NCI-H345 (cell line): ENCODE measurements at regions not wholly inside any gene's neighbourhood (a gene's known extent, or its start where the extent isn't known, plus 50 kb on each side); places are given as distances from the start of the nearest gene placed in this dataset.

Experiments used
- DNase-seq: peaks from one replicate; lab custom pipeline; 2025; lab: John Stamatoyannopoulos, UW

GRCh38 chr2:173589604-173590275 is 235.1 kb downstream of the CDCA7 start:
- DNase-seq = peak; percentile 77

- DNase-seq = peak; percentile 94
Measured at GRCh38 chr2:173590276-173590861, 235.7 kb downstream of the CDCA7 start.

GRCh38 chr2:173593109-173593508 is 238.4 kb downstream of the CDCA7 start:
- DNase-seq = no peak

- no peak for DNase-seq
Measured at GRCh38 chr2:173596244-173596643, 241.6 kb downstream of the CDCA7 start.

GRCh38 chr2:173598525-173598924 is 243.9 kb downstream of the CDCA7 start:
- no peak for DNase-seq

DNA sequence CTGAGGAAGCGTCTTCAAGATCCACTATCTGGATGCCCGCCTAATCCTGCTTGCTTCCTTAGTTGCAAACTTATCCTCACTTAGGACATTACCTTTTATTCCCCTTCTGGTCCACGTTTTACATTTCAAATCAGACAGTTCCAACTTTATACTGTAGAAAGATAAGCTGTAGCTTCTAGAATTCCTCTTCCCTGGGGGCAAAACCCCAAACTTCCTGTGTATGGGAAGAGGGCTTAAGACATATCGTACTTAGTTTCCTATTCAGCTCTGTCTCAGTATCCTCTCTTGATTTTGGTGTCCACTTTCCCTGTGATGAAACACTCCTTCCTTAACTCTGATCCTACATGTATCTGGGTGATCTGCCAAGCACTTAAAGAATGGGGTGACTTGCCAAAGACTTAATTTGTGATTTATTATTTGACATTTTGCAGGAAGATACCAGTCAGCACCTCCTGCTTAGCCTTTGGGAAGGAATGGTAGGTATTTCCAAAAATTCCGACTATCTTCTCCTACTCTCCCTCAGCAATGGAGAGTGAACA is 245.2 kb downstream of the CDCA7 start:
- DNase-seq = no peak

DNA sequence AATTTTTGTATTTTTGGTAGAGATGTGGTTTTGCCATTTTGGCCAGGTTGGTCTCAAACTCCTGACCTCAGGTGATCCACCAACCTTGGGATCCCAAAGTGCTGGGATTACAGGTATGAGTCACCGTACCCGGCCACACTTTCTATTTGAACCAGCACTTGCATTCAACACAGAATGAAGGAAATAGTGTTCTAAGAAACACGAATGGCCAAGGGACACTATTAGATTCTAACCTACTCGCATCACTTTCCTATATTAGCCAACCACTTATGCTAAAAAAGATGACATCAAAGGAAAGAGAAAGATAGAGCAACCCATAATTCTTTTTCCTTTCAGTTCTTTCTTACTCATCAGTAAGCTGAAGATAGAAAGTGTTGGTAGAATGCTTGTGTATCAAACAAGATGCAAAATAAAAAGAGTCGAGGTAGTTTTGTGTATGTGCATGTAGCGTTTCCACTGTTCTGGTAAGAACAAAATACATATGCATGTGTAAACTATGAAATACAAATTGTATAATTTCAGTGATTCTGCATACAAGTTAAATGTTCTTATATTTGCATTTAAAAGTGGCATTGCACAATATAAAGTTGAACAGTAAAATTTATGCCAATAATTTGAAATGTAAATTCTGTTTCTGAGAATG is 247.6 kb downstream of the CDCA7 start:
- DNase-seq = no peak

DNA sequence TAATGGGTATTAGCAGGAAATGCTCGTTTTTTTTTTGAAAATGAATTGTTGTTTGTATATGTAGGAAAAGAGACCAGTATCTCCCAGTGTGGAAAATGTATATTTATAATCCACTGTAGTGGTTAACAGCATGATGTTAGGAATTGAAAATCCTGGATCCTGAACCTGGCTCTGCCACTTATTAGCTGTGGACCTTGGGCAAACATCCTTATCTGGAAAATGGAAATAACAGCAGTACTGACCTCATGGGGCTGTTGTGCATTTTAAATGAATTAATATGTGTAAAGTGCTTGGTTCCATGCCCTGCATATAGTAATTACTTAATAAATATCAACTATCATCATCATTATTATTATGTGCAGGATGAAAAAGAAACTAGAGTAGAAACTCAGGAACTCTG is 251.3 kb downstream of the CDCA7 start:
- DNase-seq = no peak

DNA sequence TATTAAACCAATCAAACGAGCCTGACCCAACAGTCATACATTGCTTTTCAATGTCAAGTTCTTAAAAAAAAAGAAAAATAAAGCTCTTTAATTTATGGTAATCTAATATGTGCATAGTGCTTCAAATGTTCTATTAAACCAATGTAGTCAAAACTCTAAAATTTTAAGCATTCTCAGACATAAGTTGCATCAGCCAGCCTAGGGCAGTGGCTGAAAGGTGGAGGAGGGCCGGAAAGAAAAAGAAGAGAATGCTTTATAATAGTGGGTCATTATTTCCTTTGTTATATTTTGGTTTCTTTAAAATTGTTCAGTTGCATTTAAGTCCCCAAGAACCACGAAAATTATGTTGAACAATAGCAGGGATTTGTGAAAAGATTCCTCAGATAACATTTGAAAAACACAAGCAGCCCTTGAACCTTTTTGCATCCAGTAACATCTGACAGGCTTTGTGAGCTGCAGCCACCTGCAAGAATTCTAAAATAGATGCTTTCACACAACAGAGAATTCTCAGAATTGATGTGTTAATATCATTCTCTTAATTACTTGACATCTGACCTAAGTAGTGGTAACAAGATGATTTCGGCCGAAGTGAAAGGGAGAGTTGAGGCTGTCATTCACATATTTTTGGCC is 252.1 kb downstream of the CDCA7 start:
- no peak for DNase-seq

GRCh38 chr2:173607606-173608311 is 253.1 kb downstream of the CDCA7 start:
- no peak for DNase-seq

DNA sequence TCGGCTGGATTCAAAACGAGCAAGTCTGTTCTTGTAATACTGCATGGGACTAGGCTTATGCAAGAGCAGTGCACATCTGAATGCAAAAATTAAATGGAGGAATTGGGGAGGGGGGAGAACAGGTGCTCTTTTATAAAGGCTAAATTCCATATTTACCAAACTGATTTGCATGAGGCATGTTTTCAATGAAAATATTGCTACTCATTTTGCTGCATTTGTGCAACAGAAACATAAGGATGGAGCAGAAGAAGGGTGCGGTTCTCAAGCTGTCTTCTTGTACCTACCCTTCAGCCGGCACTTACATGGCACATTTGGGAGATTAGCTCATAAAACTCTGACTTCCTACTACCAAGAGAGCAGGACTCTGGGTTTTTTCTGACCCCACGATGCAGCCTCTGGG is 256.4 kb downstream of the CDCA7 start:
- DNase-seq = no peak

- no peak for DNase-seq
Measured at GRCh38 chr2:173612354-173612753, 257.7 kb downstream of the CDCA7 start.

- no peak for DNase-seq
Measured at GRCh38 chr2:173613386-173613785, 258.7 kb downstream of the CDCA7 start.

DNA sequence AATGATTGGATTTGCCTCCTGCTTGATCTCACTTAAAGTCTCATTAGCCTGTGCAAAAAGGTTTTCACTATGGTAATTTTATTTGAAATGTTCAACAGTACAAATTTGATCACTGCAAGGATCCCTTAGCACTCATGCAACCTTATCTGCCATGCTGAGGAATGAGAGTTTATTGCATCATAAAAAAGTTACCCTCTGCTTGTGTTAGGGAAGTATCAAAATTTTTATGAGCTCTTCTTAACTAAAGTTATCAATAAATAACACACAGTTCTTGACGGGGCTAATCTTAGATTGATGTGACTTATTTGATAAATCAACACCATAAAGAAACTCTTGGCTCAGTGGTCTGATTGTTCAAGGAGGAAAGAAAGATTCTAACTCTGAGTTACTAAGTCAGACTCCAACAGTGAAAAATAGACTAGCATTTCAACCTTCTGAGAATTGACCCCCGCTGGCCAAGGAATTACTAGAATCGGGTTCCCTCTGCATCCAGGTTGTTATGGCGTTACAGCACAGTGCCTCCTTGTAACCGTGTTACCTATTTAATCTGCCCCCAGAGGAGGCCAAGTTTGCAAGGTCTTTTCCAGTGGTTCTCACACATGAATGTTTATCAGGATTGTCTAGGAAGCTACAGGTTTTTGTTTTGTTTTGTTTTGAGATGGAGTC is 259.7 kb downstream of the CDCA7 start:
- DNase-seq = no peak

- DNase-seq = no peak
Measured at GRCh38 chr2:173623438-173624319, 269.0 kb downstream of the CDCA7 start.

DNA sequence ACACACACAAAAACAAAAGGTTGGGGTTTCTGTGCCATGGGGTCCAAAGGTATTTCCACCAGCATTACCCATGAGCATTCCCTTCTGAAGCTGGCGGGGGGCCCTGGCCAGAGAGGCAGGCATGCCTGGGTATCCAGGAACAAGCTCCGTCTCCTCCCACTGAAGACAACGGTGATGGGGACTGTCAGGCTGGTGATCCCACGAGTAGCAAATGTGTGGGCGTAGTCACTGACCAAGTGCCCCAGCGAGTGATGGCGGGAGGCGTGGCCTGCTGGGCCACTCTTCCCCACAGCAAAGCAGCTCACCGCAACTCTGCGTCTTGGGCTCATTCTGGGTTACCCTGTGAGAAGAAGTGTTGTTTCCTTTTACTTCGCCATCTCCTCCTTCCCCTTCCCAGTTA is 270.6 kb downstream of the CDCA7 start:
- no peak for DNase-seq

- no peak for DNase-seq
Measured at GRCh38 chr2:173629076-173629475, 274.4 kb downstream of the CDCA7 start.

GRCh38 chr2:173630425-173631126 is 275.9 kb downstream of the CDCA7 start:
- no peak for DNase-seq

- no peak for DNase-seq
Measured at GRCh38 chr2:173631127-173631460, 276.4 kb downstream of the CDCA7 start.

GRCh38 chr2:173644146-173644545 is 289.5 kb downstream of the CDCA7 start:
- no peak for DNase-seq
